GM23338 (cell line): ENCODE measurements at regions not wholly inside any gene's neighbourhood (a gene's known extent, or its start where the extent isn't known, plus 50 kb on each side); places are given as distances from the start of the nearest gene placed in this dataset.

Experiments used
- ATAC-seq: fragments of 200-7000 bp; cut with Tn5 transposase; 3 replicates; pipeline ENCODE4 v1.9.1; 2020
- DNase-seq: peaks from one replicate; pipeline ENCODE4 v3.0.0-alpha.2; 2015; ENCODE audit warnings: low spot score
- H2AFZ ChIP-seq: fragments of 200-600 bp; sonication (generic); 2 replicates; pipeline ENCODE4 v1.8.0; 2016; ENCODE audit warnings: antibody characterized with exemption, mild to moderate bottlenecking, moderate library complexity
- H3F3A ChIP-seq: fragments of 200-600 bp; sonication (generic); replicated peaks from 2 replicates; pipeline ENCODE4 v1.8.0; 2017; ENCODE audit warnings: antibody characterized with exemption, mixed run types, low read depth
- H3K27ac ChIP-seq: fragments of 200-600 bp; sonication (generic); 2 replicates; pipeline ENCODE4 v1.6.1; 2016; ENCODE audit warnings: low read depth
- H3K27me3 ChIP-seq: fragments of 200-600 bp; sonication (generic); 2 replicates; pipeline ENCODE4 v1.8.0; 2016; ENCODE audit warnings: mild to moderate bottlenecking, mixed run types, moderate library complexity; ENCODE audit not compliant: insufficient read depth
- H3K36me3 ChIP-seq: fragments of 200-600 bp; sonication (generic); 2 replicates; pipeline ENCODE4 v1.8.0; 2016; ENCODE audit warnings: mild to moderate bottlenecking; ENCODE audit not compliant: insufficient read depth
- H3K4me1 ChIP-seq: fragments of 200-600 bp; sonication (generic); 2 replicates; pipeline ENCODE4 v1.8.0; 2016; ENCODE audit warnings: mild to moderate bottlenecking, moderate library complexity; ENCODE audit not compliant: insufficient read depth
- H3K4me2 ChIP-seq: fragments of 200-600 bp; sonication (generic); 2 replicates; pipeline ENCODE4 v1.7.1; 2017; ENCODE audit warnings: mixed run types
- H3K4me3 ChIP-seq: fragments of 200-600 bp; sonication (generic); 2 replicates; pipeline ENCODE4 v1.6.1; 2016; ENCODE audit warnings: mixed run types
- H3K79me2 ChIP-seq: fragments of 200-600 bp; sonication (generic); replicated peaks from 2 replicates; pipeline ENCODE4 v1.8.0; 2017; ENCODE audit warnings: mild to moderate bottlenecking; ENCODE audit not compliant: insufficient read depth
- H3K9me2 ChIP-seq: fragments of 200-600 bp; sonication (generic); 2 replicates; pipeline ENCODE4 v1.8.0; 2017; ENCODE audit not compliant: insufficient read depth
- H4K20me1 ChIP-seq: fragments of 200-600 bp; sonication (generic); replicated peaks from 2 replicates; pipeline ENCODE4 v1.8.0; 2017; ENCODE audit warnings: mild to moderate bottlenecking; ENCODE audit not compliant: insufficient read depth
- H3K27ac Mint-ChIP-seq: 2 replicates; pipeline ENCODE4 v1.8.0; 2020; ENCODE audit warnings: inconsistent platforms, mild to moderate bottlenecking, moderate library complexity, mixed read lengths
- H3K27me3 Mint-ChIP-seq: 3 replicates; pipeline ENCODE4 v1.8.0; 2022; ENCODE audit warnings: low read depth, mild to moderate bottlenecking, moderate library complexity, mixed read lengths, inconsistent platforms; ENCODE audit not compliant: insufficient read depth, poor library complexity
- H3K36me3 Mint-ChIP-seq: 3 replicates; pipeline ENCODE4 v1.8.0; 2021; ENCODE audit warnings: low read depth, mild to moderate bottlenecking, inconsistent platforms, moderate library complexity, mixed read lengths
- H3K4me1 Mint-ChIP-seq: 3 replicates; pipeline ENCODE4 v1.8.0; 2020; ENCODE audit warnings: mild to moderate bottlenecking, inconsistent platforms, mixed read lengths
- H3K4me3 Mint-ChIP-seq: 3 replicates; pipeline ENCODE4 v1.8.0; 2021; ENCODE audit warnings: moderate library complexity, mild to moderate bottlenecking, inconsistent platforms, mixed read lengths
- H3K9me3 Mint-ChIP-seq: 3 replicates; pipeline ENCODE4 v1.8.0; 2020; ENCODE audit warnings: moderate library complexity, mild to moderate bottlenecking, inconsistent platforms, mixed read lengths
- CREB1 ChIP-seq: fragments of 250-450 bp; sonication (Bioruptor Pico); IDR thresholded peaks from 2 replicates; pipeline ENCODE4 v1.5.0; 2020; ENCODE audit warnings: low read depth, mild to moderate bottlenecking, moderate library complexity
- ETS1 ChIP-seq: IDR thresholded peaks from 2 replicates; pipeline ENCODE4 v1.6.1; 2016; ENCODE audit warnings: antibody characterized with exemption
- EZH2 ChIP-seq: fragments of 200-600 bp; sonication (generic); IDR thresholded peaks from one replicate; pipeline ENCODE4 v1.8.0; 2017; ENCODE audit warnings: antibody characterized with exemption, mild to moderate bottlenecking, low read depth; ENCODE audit not compliant: unreplicated experiment
- EZH2phosphoT487 ChIP-seq: fragments of 200-600 bp; sonication (generic); IDR thresholded peaks from one replicate; pipeline ENCODE4 v1.8.1; 2018; ENCODE audit warnings: antibody characterized with exemption; ENCODE audit not compliant: unreplicated experiment
- JUNB ChIP-seq: IDR thresholded peaks from one replicate; pipeline ENCODE4 v1.6.1; 2016; ENCODE audit warnings: antibody characterized with exemption; ENCODE audit not compliant: unreplicated experiment
- NANOG ChIP-seq: IDR thresholded peaks from 2 replicates; pipeline ENCODE4 v1.6.1; 2016; ENCODE audit warnings: antibody characterized with exemption, borderline replicate concordance
- POLR2AphosphoS5 ChIP-seq: IDR thresholded peaks from 2 replicates; pipeline ENCODE4 v1.6.1; 2016; ENCODE audit warnings: antibody characterized with exemption, low read depth
- STAT1 ChIP-seq: IDR thresholded peaks from one replicate; pipeline ENCODE4 v1.6.1; 2016; ENCODE audit warnings: antibody characterized with exemption; ENCODE audit not compliant: unreplicated experiment
- ZNF114 ChIP-seq: fragments of 250-450 bp; sonication (Bioruptor Pico); IDR thresholded peaks from 2 replicates; pipeline ENCODE4 v1.5.0; 2020; ENCODE audit warnings: mild to moderate bottlenecking, moderate library complexity
- ZNF331 ChIP-seq: fragments of 250-450 bp; sonication (Bioruptor Pico); IDR thresholded peaks from 2 replicates; pipeline ENCODE4 v1.5.0; 2020; ENCODE audit warnings: low read depth, mild to moderate bottlenecking, moderate library complexity
- TF ChIP-seq, protein P1 (sequence below): fragments of 250-450 bp; sonication (Bioruptor Pico); IDR thresholded peaks from 2 replicates; pipeline ENCODE4 v1.5.0; 2020; ENCODE audit warnings: mild to moderate bottlenecking, moderate library complexity
- TF ChIP-seq, protein P2 (sequence below), 2 experiments: fragments of 200-600 bp in 1 of 2; sonication (generic) in 1 of 2; conservative IDR thresholded peaks; 2 replicates each; pipeline versions ENCODE4 v1.5.1 to v1.6.1; 2016 to 2017; ENCODE audit warnings: antibody characterized with exemption in 2 of 2, low read depth in 2 of 2, mild to moderate bottlenecking in 2 of 2, moderate library complexity in 1 of 2
- TF ChIP-seq, protein P3 (sequence below): IDR thresholded peaks from one replicate; pipeline ENCODE4 v1.6.1; 2018; ENCODE audit warnings: antibody characterized with exemption; ENCODE audit not compliant: unreplicated experiment

DNA sequence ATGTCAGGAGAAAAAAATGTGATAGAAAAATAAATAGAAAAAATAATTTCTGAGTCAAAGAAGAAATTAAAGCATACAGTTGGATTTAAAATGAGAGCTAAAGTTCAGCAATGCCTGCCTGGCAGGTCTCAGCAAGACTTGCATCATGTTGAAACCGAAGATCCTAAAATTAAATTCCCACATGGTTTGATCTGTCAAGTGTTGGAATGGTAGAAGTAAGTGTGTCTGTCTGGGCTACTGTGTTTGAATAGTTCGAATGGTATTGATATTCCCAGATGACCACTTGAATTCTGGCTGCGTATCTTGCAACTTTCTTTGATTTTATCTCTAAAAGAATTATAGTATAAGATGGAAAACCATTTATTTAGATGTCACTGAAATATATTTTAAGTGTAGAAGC lies 1349.6 kb downstream of the EPHA7 start:
- H3K36me3 Mint-ChIP-seq: no peaks in the 10 kb centered on the region
- peaks cover 9% of the 10 kb centered on the region for H3K4me1 Mint-ChIP-seq
- Histone ChIP-seq H3K9me2 (no peaks in the 10 kb centered on the region), H3K4me2 (no peak overlapping the region), H3F3A (no peaks in the 10 kb centered on the region), H3K4me3 (no peak overlapping the region), H3K36me3 (no peaks in the 10 kb centered on the region), H2AFZ (no peak overlapping the region), H3K4me1 (no peaks in the 10 kb centered on the region), H3K27me3 (no peaks in the 10 kb centered on the region), H4K20me1 (no peaks in the 10 kb centered on the region), H3K27ac (no peak overlapping the region), H3K79me2 (no peaks in the 10 kb centered on the region)
- H3K27ac Mint-ChIP-seq: no peak overlapping the region
- no peak overlapping the region for H3K4me3 Mint-ChIP-seq
- ATAC-seq (no peak), DNase-seq (no peak)
- no peaks in the 10 kb centered on the region for H3K27me3 Mint-ChIP-seq
- TF ChIP-seq ZNF114 (CRISPR knock-in tag) (no peak), JUNB (no peak), POLR2AphosphoS5 (no peak), CREB1 (CRISPR knock-in tag) (no peak), EZH2phosphoT487 (no peak), STAT1 (no peak), ZNF331 (CRISPR knock-in tag) (no peak), EZH2 (no peak), ETS1 (no peak), NANOG (no peak)
- TF ChIP-seq, protein P1, sequence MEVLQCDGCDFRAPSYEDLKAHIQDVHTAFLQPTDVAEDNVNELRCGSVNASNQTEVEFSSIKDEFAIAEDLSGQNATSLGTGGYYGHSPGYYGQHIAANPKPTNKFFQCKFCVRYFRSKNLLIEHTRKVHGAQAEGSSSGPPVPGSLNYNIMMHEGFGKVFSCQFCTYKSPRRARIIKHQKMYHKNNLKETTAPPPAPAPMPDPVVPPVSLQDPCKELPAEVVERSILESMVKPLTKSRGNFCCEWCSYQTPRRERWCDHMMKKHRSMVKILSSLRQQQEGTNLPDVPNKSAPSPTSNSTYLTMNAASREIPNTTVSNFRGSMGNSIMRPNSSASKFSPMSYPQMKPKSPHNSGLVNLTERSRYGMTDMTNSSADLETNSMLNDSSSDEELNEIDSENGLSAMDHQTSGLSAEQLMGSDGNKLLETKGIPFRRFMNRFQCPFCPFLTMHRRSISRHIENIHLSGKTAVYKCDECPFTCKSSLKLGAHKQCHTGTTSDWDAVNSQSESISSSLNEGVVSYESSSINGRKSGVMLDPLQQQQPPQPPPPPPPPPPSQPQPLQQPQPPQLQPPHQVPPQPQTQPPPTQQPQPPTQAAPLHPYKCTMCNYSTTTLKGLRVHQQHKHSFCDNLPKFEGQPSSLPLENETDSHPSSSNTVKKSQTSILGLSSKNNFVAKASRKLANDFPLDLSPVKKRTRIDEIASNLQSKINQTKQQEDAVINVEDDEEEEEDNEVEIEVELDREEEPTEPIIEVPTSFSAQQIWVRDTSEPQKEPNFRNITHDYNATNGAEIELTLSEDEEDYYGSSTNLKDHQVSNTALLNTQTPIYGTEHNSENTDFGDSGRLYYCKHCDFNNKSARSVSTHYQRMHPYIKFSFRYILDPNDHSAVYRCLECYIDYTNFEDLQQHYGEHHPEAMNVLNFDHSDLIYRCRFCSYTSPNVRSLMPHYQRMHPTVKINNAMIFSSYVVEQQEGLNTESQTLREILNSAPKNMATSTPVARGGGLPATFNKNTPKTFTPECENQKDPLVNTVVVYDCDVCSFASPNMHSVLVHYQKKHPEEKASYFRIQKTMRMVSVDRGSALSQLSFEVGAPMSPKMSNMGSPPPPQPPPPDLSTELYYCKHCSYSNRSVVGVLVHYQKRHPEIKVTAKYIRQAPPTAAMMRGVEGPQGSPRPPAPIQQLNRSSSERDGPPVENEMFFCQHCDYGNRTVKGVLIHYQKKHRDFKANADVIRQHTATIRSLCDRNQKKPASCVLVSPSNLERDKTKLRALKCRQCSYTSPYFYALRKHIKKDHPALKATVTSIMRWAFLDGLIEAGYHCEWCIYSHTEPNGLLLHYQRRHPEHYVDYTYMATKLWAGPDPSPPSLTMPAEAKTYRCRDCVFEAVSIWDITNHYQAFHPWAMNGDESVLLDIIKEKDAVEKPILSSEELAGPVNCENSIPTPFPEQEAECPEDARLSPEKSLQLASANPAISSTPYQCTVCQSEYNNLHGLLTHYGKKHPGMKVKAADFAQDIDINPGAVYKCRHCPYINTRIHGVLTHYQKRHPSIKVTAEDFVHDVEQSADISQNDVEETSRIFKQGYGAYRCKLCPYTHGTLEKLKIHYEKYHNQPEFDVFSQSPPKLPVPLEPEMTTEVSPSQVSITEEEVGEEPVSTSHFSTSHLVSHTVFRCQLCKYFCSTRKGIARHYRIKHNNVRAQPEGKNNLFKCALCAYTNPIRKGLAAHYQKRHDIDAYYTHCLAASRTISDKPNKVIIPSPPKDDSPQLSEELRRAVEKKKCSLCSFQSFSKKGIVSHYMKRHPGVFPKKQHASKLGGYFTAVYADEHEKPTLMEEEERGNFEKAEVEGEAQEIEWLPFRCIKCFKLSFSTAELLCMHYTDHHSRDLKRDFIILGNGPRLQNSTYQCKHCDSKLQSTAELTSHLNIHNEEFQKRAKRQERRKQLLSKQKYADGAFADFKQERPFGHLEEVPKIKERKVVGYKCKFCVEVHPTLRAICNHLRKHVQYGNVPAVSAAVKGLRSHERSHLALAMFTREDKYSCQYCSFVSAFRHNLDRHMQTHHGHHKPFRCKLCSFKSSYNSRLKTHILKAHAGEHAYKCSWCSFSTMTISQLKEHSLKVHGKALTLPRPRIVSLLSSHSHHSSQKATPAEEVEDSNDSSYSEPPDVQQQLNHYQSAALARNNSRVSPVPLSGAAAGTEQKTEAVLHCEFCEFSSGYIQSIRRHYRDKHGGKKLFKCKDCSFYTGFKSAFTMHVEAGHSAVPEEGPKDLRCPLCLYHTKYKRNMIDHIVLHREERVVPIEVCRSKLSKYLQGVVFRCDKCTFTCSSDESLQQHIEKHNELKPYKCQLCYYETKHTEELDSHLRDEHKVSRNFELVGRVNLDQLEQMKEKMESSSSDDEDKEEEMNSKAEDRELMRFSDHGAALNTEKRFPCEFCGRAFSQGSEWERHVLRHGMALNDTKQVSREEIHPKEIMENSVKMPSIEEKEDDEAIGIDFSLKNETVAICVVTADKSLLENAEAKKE (CRISPR knock-in tag): no peak
- TF ChIP-seq, protein P2, sequence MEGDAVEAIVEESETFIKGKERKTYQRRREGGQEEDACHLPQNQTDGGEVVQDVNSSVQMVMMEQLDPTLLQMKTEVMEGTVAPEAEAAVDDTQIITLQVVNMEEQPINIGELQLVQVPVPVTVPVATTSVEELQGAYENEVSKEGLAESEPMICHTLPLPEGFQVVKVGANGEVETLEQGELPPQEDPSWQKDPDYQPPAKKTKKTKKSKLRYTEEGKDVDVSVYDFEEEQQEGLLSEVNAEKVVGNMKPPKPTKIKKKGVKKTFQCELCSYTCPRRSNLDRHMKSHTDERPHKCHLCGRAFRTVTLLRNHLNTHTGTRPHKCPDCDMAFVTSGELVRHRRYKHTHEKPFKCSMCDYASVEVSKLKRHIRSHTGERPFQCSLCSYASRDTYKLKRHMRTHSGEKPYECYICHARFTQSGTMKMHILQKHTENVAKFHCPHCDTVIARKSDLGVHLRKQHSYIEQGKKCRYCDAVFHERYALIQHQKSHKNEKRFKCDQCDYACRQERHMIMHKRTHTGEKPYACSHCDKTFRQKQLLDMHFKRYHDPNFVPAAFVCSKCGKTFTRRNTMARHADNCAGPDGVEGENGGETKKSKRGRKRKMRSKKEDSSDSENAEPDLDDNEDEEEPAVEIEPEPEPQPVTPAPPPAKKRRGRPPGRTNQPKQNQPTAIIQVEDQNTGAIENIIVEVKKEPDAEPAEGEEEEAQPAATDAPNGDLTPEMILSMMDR (conservative IDR thresholded peaks at IDR 0.05; ENCODE audit: low read depth in 2 of 2): no peak
- TF ChIP-seq, protein P3, sequence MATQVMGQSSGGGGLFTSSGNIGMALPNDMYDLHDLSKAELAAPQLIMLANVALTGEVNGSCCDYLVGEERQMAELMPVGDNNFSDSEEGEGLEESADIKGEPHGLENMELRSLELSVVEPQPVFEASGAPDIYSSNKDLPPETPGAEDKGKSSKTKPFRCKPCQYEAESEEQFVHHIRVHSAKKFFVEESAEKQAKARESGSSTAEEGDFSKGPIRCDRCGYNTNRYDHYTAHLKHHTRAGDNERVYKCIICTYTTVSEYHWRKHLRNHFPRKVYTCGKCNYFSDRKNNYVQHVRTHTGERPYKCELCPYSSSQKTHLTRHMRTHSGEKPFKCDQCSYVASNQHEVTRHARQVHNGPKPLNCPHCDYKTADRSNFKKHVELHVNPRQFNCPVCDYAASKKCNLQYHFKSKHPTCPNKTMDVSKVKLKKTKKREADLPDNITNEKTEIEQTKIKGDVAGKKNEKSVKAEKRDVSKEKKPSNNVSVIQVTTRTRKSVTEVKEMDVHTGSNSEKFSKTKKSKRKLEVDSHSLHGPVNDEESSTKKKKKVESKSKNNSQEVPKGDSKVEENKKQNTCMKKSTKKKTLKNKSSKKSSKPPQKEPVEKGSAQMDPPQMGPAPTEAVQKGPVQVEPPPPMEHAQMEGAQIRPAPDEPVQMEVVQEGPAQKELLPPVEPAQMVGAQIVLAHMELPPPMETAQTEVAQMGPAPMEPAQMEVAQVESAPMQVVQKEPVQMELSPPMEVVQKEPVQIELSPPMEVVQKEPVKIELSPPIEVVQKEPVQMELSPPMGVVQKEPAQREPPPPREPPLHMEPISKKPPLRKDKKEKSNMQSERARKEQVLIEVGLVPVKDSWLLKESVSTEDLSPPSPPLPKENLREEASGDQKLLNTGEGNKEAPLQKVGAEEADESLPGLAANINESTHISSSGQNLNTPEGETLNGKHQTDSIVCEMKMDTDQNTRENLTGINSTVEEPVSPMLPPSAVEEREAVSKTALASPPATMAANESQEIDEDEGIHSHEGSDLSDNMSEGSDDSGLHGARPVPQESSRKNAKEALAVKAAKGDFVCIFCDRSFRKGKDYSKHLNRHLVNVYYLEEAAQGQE: no peak
- H3K9me3 Mint-ChIP-seq: no peaks in the 10 kb centered on the region
